ENCODE measurements at regions not wholly inside any gene's neighbourhood (a gene's known extent, or its start where the extent isn't known, plus 50 kb on each side); places are given as distances from the start of the nearest gene placed in this dataset.

DNA sequence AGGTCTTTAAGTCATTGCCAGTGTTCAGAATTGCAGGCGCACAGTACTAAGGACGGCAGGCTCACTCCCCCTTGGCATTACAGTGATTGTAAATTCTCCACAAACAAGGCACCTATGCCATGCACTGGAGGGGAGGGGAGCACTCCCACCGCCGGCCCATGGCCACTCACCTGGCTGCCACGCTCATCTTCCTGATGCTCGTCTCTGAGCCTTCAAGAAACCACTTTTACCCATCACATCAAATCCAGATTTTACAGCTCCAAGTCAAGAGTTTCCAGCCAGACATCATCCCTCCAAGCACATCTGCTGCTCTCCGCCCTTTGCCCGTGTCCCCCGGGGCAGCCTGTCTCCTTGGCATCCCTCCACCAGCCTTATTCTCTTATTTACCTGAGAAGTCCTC, 350.2 kb upstream of the SHH start:
- Histone ChIP-seq H3K4me3 (no peak overlapping the region), H3K27ac (no peak overlapping the region), H3K36me3 (no peaks in the 10 kb centered on the region), H3K27me3 (peaks cover 0 to 21% of the 10 kb centered on the region in 2 donors), H3K4me1 (no peaks in the 10 kb centered on the region), H3K9me3 (no peaks in the 10 kb centered on the region)
- no peak for TF ChIP-seq POLR2AphosphoS5 (IDR thresholded peaks at IDR 0.05)
- no peak for TF ChIP-seq POLR2A (IDR thresholded peaks at IDR 0.05)
- TF ChIP-seq, protein P1, sequence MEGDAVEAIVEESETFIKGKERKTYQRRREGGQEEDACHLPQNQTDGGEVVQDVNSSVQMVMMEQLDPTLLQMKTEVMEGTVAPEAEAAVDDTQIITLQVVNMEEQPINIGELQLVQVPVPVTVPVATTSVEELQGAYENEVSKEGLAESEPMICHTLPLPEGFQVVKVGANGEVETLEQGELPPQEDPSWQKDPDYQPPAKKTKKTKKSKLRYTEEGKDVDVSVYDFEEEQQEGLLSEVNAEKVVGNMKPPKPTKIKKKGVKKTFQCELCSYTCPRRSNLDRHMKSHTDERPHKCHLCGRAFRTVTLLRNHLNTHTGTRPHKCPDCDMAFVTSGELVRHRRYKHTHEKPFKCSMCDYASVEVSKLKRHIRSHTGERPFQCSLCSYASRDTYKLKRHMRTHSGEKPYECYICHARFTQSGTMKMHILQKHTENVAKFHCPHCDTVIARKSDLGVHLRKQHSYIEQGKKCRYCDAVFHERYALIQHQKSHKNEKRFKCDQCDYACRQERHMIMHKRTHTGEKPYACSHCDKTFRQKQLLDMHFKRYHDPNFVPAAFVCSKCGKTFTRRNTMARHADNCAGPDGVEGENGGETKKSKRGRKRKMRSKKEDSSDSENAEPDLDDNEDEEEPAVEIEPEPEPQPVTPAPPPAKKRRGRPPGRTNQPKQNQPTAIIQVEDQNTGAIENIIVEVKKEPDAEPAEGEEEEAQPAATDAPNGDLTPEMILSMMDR (IDR thresholded peaks at IDR 0.05) = no peak
- intact Hi-C loops (cut with DNase I; ENCODE audit: low total_unique reads) = no loop called here
- DNase-seq (ENCODE audit: low spot score in 2 of 2) = no peak

DNA sequence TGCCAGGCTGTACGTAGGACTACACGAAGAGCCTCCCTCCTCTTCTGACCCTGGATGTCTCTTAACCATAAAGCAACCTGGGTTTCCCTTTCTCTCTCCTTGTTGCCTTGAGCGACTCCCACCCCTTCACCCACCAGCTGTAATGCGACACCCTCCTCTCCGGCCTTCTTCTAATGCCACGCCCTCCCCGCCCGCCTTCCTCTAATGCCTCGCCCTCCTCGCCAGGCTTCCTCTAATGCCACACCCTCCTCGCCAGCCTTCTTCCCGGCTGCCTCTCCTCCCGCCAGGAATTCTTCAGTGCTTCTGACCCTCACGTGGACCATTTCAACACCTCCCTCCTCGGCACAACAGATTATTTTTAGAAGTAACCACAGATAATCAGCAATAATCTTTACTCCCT, 348.5 kb upstream of the SHH start:
- no peak for DNase-seq (ENCODE audit: low spot score in 2 of 2)
- no peaks in the 10 kb centered on the region for H3K4me1 ChIP-seq
- no peak overlapping the region for H3K27ac ChIP-seq
- no peaks in the 10 kb centered on the region for H3K9me3 ChIP-seq
- H3K27me3 ChIP-seq = peaks cover 0 to 14% of the 10 kb centered on the region in 2 donors
- TF ChIP-seq POLR2AphosphoS5 (IDR thresholded peaks at IDR 0.05) (no peak), POLR2A (IDR thresholded peaks at IDR 0.05) (no peak)
- TF ChIP-seq, protein P1 (IDR thresholded peaks at IDR 0.05) = no peak
- H3K36me3 ChIP-seq = no peaks in the 10 kb centered on the region
- no peak overlapping the region for H3K4me3 ChIP-seq
- intact Hi-C loops (cut with DNase I; ENCODE audit: low total_unique reads) = no loop called here

DNA sequence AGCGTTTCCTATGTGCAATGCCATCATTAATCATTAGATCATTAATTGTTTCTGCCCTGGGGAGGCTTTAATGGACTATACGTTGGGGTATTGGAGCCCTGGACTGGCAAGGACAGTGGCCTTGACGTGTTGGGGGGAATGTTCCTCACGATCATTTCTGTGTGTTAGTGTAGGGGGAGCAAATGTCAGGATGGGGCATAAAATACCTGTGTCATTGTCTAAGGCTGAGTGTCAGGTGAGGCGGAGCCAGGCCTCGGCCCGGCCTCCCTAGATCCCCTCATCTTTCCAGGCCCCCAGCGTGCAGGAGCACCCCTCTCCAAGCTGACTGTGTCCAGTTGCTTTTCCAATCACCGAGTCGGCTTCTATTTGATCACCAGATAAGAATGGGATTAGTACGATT, 346.4 kb upstream of the SHH start:
- TF ChIP-seq POLR2A (IDR thresholded peaks at IDR 0.05) (no peak), POLR2AphosphoS5 (IDR thresholded peaks at IDR 0.05) (no peak)
- TF ChIP-seq, protein P1 (IDR thresholded peaks at IDR 0.05) = no peak
- peaks cover 0 to 10% of the 10 kb centered on the region in 2 donors for H3K27me3 ChIP-seq
- intact Hi-C loops (cut with DNase I; ENCODE audit: low total_unique reads) = loop anchor here (5.0 kb wide), 1 partner anchor 1356 kb away; no protein-coding TSS in a partner anchor

DNA sequence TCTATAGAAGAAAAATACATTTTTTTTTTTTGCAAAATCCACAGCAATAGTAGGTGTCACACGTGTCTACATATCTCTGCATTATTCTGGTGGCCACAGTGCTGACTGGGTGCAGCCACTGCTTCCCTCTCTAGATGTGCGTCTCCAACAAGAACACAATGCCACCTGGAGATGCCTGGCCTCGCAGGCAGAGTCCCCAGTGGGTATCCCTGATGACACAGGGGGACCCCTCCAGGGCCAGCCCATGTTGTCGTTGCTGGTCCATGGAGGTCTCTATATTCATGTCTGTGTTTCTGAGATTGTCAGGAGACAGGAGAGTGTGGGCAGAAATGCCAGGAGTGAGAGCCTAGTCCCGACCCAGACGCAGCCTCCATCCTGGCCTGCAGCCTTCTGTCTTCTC, 345.9 kb upstream of the SHH start:
- TF ChIP-seq POLR2AphosphoS5 (IDR thresholded peaks at IDR 0.05) (no peak), POLR2A (IDR thresholded peaks at IDR 0.05) (no peak)
- TF ChIP-seq, protein P1 (IDR thresholded peaks at IDR 0.05) = no peak
- H3K27ac ChIP-seq = no peak overlapping the region
- intact Hi-C loops (cut with DNase I; ENCODE audit: low total_unique reads) = loop anchor here (5.0 kb wide), 1 partner anchor 1356 kb away; no protein-coding TSS in a partner anchor
- H3K27me3 ChIP-seq = peaks cover 0 to 5% of the 10 kb centered on the region in 2 donors
- no peak overlapping the region for H3K4me3 ChIP-seq
- no peaks in the 10 kb centered on the region for H3K9me3 ChIP-seq
- DNase-seq (ENCODE audit: low spot score in 2 of 2) = no peak
- H3K4me1 ChIP-seq = no peaks in the 10 kb centered on the region
- no peaks in the 10 kb centered on the region for H3K36me3 ChIP-seq

More for the DNA sequence above, 346.4 kb upstream of the SHH start:
- Histone ChIP-seq H3K36me3 (no peaks in the 10 kb centered on the region), H3K27ac (no peak overlapping the region), H3K4me3 (no peak overlapping the region), H3K9me3 (no peaks in the 10 kb centered on the region), H3K4me1 (no peaks in the 10 kb centered on the region)
- no peak for DNase-seq (ENCODE audit: low spot score in 2 of 2)

DNA sequence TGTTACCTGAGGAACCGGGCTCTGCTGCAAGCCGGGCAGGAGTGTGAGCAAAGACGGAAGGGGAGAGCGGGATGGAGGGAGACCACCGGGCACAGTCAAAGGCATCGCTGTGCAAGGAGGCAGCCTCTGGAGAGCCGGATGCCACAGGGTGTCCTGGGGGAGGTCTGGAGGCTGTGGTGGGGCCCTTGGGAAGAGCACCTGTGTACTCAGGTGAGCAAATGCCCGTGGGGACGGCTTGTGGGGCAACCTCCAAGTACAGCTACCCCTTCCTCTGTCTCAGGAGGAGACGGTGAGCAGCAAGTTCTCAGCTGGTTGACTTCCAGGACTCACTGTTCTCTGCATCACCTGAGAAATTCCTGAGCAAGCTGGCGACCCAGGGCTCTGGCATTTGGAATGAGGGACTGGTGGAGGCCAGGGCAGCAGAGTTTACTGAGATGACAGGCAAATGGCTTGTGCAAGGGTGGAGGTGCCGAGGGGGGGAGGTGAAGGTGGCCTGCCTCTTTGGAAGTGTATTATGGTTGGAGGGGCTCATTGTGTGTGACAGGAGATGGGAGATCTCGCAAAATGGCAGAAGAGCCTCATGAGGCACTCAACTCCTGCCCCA, 345.2 kb upstream of the SHH start:
- intact Hi-C loops (cut with DNase I; ENCODE audit: low total_unique reads) = loop anchor here (5.0 kb wide), 1 partner anchor 1355 kb away; no protein-coding TSS in a partner anchor

More for the DNA sequence above, 345.2 kb upstream of the SHH start:
- Histone ChIP-seq H3K4me1 (no peaks in the 10 kb centered on the region), H3K27me3 (peaks cover 0 to 2% of the 10 kb centered on the region in 2 donors), H3K9me3 (no peaks in the 10 kb centered on the region), H3K4me3 (no peak overlapping the region), H3K36me3 (no peaks in the 10 kb centered on the region), H3K27ac (no peak overlapping the region)
- TF ChIP-seq, protein P1 (IDR thresholded peaks at IDR 0.05) = no peak
- TF ChIP-seq POLR2A (IDR thresholded peaks at IDR 0.05) = no peak
- TF ChIP-seq POLR2AphosphoS5 (IDR thresholded peaks at IDR 0.05) = no peak
- DNase-seq (ENCODE audit: low spot score in 2 of 2) = no peak

Data from breast epithelium (tissue), 4 donors.